ENCODE measurements at regions not wholly inside any gene's neighbourhood (a gene's known extent, or its start where the extent isn't known, plus 50 kb on each side); places are given as distances from the start of the nearest gene placed in this dataset.

DNA sequence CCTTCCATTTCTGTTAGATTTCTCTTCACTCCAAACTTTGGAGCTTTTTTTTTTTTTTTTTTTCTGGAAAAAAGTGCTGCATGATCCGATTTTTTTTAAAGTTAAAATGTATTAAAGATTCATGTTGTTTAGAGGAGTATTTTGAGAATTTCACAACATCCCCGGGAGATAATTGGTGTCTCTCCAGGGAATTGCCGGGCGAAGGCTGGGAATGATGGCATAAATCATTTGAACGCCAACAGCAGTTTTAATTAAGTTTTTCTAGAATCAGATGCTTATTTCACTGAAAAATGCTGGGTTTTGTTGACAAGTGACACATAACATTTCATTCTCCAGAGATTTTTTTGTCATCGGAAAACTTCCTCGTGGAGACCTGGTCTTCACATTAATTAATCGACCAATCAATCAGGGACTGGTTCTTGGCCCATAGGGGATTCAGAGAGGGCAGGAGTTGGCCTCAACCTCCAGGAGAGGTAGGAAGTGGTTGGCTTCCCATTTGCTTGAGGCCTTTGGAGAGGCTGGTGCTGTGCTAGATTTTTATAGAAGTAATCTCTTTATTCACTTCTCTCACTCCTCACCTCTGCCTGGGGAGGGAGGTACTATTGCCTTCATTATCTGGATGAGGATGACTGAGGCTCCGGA lies 439.4 kb downstream of the TYW1 start:
- H3K9me3 ChIP-seq: no peaks in the 10 kb centered on the region
- DNase-seq (ENCODE audit: low spot score in 2 of 2): no peak
- no peaks in the 10 kb centered on the region for H3K27me3 ChIP-seq
- intact Hi-C loops (cut with DNase I): no loop called here
- TF ChIP-seq, protein P1, sequence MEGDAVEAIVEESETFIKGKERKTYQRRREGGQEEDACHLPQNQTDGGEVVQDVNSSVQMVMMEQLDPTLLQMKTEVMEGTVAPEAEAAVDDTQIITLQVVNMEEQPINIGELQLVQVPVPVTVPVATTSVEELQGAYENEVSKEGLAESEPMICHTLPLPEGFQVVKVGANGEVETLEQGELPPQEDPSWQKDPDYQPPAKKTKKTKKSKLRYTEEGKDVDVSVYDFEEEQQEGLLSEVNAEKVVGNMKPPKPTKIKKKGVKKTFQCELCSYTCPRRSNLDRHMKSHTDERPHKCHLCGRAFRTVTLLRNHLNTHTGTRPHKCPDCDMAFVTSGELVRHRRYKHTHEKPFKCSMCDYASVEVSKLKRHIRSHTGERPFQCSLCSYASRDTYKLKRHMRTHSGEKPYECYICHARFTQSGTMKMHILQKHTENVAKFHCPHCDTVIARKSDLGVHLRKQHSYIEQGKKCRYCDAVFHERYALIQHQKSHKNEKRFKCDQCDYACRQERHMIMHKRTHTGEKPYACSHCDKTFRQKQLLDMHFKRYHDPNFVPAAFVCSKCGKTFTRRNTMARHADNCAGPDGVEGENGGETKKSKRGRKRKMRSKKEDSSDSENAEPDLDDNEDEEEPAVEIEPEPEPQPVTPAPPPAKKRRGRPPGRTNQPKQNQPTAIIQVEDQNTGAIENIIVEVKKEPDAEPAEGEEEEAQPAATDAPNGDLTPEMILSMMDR (IDR thresholded peaks at IDR 0.05): no peak
- no peaks in the 10 kb centered on the region for H3K36me3 ChIP-seq
- H3K4me1 ChIP-seq: no peaks in the 10 kb centered on the region
- no peak overlapping the region for H3K4me3 ChIP-seq
- H3K27ac ChIP-seq: no peak overlapping the region

DNA sequence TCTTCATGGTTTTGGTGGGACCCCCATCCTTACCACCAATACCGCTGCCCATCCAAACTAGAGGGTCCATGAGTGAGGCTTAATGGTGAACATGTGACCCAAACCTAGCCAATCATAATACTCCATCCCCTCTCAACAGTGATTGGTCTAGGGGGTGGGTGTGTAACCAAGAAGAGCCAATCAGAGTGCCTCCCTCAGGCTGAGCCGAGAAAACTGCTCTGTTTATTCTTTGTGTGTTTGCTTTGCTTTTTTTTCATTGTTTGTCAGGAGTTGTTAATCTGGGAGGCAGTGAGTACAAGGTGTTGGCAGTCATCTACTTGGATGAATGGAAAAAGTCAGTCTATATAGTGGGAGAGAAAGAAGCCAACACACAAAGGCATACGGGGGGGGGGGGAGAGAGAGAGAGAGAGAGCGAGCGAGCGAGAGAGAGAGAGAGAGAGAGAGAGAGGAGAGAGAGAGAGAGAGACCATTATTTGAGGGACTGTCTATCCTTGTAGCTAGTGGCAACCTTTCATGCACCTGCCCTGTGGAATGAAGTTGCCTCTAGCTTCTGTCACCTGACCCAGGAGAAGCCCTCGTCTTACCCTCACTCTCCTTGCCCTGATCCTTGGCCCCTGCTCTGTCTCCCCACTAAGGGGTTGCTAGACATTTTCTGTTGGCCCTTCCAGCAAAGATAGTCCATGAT lies 441.7 kb downstream of the TYW1 start:
- Histone ChIP-seq H3K36me3 (no peaks in the 10 kb centered on the region), H3K27me3 (no peaks in the 10 kb centered on the region), H3K27ac (no peak overlapping the region), H3K4me1 (no peaks in the 10 kb centered on the region), H3K4me3 (no peak overlapping the region), H3K9me3 (no peaks in the 10 kb centered on the region)
- intact Hi-C loops (cut with DNase I): no loop called here
- TF ChIP-seq, protein P1 (IDR thresholded peaks at IDR 0.05): no peak
- no peak for DNase-seq (ENCODE audit: low spot score in 2 of 2)

DNA sequence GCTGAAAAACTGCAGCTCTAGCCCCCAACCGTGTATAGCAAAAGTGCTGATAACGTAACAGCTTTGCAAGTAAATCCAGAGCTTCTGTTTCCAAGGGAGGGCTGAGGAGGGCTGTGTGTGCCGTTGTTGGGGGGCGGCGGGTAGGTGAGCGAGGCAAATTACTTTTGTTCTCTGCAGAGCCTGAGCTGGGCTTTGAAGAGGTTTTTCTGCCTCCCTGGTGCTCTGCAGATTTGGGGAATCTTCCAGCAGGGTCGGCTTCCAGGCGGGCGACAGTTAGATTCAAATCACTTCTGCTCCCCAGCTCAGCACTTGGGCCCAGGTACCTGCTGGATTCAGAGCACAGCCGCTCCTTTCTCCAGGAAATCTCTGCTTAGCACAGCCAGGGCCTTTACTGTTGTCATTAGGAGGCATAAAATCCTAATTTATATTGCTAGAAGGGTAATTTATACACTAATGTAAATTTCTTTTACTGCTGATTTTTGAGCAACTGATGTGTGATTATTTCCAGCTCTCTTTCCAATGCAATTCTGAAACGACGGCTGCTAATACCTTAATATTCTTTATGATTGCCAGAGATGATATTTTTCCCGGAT lies 442.4 kb downstream of the TYW1 start:
- no peaks in the 10 kb centered on the region for H3K36me3 ChIP-seq
- H3K27me3 ChIP-seq: no peaks in the 10 kb centered on the region
- no peaks in the 10 kb centered on the region for H3K9me3 ChIP-seq
- TF ChIP-seq, protein P1 (IDR thresholded peaks at IDR 0.05): no peak
- H3K4me3 ChIP-seq: no peak overlapping the region
- H3K27ac ChIP-seq: no peak overlapping the region
- no peaks in the 10 kb centered on the region for H3K4me1 ChIP-seq
- no peak for DNase-seq (ENCODE audit: low spot score in 2 of 2)
- intact Hi-C loops (cut with DNase I): no loop called here

DNA sequence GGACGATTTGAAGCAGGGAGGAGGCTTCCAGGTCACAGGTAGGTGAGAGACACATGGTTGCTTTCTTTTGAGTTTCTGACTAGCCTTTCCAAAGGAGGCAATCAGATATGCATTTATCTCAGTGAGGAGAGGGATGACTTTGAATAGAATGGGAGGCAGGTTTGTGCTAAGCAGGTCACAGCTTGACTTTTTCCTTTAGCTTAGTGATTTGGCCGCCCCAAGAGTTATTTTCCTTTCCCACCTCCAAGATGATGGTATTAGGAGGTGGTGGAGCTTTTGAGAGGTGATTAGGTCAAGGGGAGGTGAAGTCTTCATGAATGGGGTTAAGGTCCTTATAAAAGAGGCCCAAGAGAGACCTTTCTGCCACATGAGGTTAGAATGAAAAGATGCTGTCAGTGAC lies 443.7 kb downstream of the TYW1 start:
- H3K9me3 ChIP-seq: no peaks in the 10 kb centered on the region
- no peaks in the 10 kb centered on the region for H3K27me3 ChIP-seq
- intact Hi-C loops (cut with DNase I): no loop called here
- no peak for DNase-seq (ENCODE audit: low spot score in 2 of 2)
- H3K36me3 ChIP-seq: no peaks in the 10 kb centered on the region
- TF ChIP-seq, protein P1 (IDR thresholded peaks at IDR 0.05): no peak
- H3K4me3 ChIP-seq: no peak overlapping the region
- H3K4me1 ChIP-seq: no peaks in the 10 kb centered on the region
- H3K27ac ChIP-seq: no peak overlapping the region

DNA sequence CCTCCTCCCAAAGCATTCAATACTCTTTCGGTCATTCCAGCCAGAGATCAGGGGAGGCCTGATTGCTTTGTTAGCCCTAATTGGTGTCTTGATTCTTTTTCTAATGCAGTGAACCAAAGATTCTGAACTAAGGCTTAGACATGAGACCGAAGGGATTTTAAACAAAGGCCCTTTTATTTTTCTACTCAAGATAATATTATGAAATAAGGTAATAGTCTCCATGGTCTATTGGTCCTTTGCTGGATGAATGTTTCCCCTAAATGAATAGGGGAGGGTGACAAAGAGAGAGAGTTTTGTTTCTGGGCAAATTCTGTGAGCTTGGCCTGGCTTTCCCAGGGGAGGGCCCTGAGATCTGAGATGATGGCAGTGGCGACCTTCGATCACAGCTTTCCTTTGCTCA lies 449.1 kb downstream of the TYW1 start:
- intact Hi-C loops (cut with DNase I): no loop called here

More for the DNA sequence above, 449.1 kb downstream of the TYW1 start:
- Histone ChIP-seq H3K4me1 (no peaks in the 10 kb centered on the region), H3K36me3 (no peaks in the 10 kb centered on the region), H3K9me3 (no peaks in the 10 kb centered on the region), H3K27me3 (no peaks in the 10 kb centered on the region), H3K27ac (no peak overlapping the region), H3K4me3 (no peak overlapping the region)
- TF ChIP-seq, protein P1 (IDR thresholded peaks at IDR 0.05): no peak
- DNase-seq (ENCODE audit: low spot score in 2 of 2): no peak
